ENCODE measurements at regions not wholly inside any gene's neighbourhood (a gene's known extent, or its start where the extent isn't known, plus 50 kb on each side); places are given as distances from the start of the nearest gene placed in this dataset.

- no peak for TF ChIP-seq JUND (IDR thresholded peaks at IDR 0.05)
- TF ChIP-seq SP1 (IDR thresholded peaks at IDR 0.05), result no peak
- no peak for TF ChIP-seq CTCF (IDR thresholded peaks at IDR 0.05; ENCODE audit: low read depth, low read length, missing input control)
- TF ChIP-seq TAF1 (conservative IDR thresholded peaks at IDR 0.05), result no peak
- no peak for TF ChIP-seq ZBTB33 (IDR thresholded peaks at IDR 0.05)
- TF ChIP-seq RAD21 (IDR thresholded peaks at IDR 0.05), result no peak
- TF ChIP-seq ATF3 (IDR thresholded peaks at IDR 0.05), result no peak
- TF ChIP-seq EGR1 (IDR thresholded peaks at IDR 0.05; ENCODE audit: low read depth in 2 of 2), result no peak
Measured at GRCh38 chr14:22479776-22480464, 109.1 kb downstream of the DAD1 start.

All from liver (tissue), 3 donors.